PC-3 (cell line): ENCODE measurements at regions not wholly inside any gene's neighbourhood (a gene's known extent, or its start where the extent isn't known, plus 50 kb on each side); places are given as distances from the start of the nearest gene placed in this dataset.
A peak's percentile ranks its signal among the peaks of the same experiment; 100 is the strongest.
"Not testable (repeated sequence)": the region's sequence is repeated elsewhere in the genome, so short reads cannot be mapped to it uniquely, and the experiment has no call there.

Experiments
- ATAC-seq: fragments of 200-7000 bp; cut with Tn5 transposase; 2 replicates; pipeline ENCODE4 v1.9.1; 2020; ENCODE audit warnings: mild to moderate bottlenecking, moderate library complexity
- BruUV-seq: library from RNA; stranded (reverse); fragments of 400-500 nt; replicated peaks from 2 replicates; lab custom pipeline; 2021; lab: Mats Ljungman, UMichigan
- CTCF ChIA-PET: fragments of 300-600 bp; sonication (Branson Sonifier 250); formaldehyde crosslinking; loops from one replicate; lab custom pipeline; 2022; ENCODE audit warnings: antibody characterized with exemption; lab: Charles Lee
- POLR2A ChIA-PET: fragments of 300-600 bp; sonication (Branson Sonifier 250); formaldehyde crosslinking; loops from one replicate; lab custom pipeline; 2022; ENCODE audit warnings: antibody characterized with exemption; ENCODE audit not compliant: unreplicated experiment; lab: Charles Lee
- DNase-seq: peaks from one replicate; pipeline ENCODE4 v3.0.0-alpha.2; 2015
- H2AFZ ChIP-seq: fragments of 300-600 bp; sonication (generic); 2 replicates; pipeline ENCODE4 v1.6.0; 2016; ENCODE audit warnings: antibody characterized with exemption, low read length
- H3F3A ChIP-seq: fragments of 300-600 bp; sonication (generic); one replicate; pipeline ENCODE4 v1.6.0; 2017; ENCODE audit warnings: antibody characterized with exemption, low read length, control low read depth, mild to moderate bottlenecking; ENCODE audit not compliant: unreplicated experiment
- H3K27ac ChIP-seq: fragments of 300-600 bp; sonication (generic); 2 replicates; pipeline ENCODE4 v1.5.1; 2016; ENCODE audit warnings: mild to moderate bottlenecking, low read length
- H3K27me3 ChIP-seq: fragments of 300-600 bp; sonication (generic); 2 replicates; pipeline ENCODE4 v1.6.1; 2016; ENCODE audit warnings: low read length, mixed read lengths
- H3K36me3 ChIP-seq: fragments of 300-600 bp; sonication (generic); 2 replicates; pipeline ENCODE4 v1.6.1; 2016; ENCODE audit warnings: low read depth, mixed run types, low read length, mixed read lengths
- H3K4me1 ChIP-seq: fragments of 300-600 bp; sonication (generic); 2 replicates; pipeline ENCODE4 v1.5.1; 2016; ENCODE audit warnings: low read length; ENCODE audit not compliant: insufficient read depth
- H3K4me2 ChIP-seq: fragments of 300-600 bp; sonication (generic); 2 replicates; pipeline ENCODE4 v1.6.0; 2016; ENCODE audit warnings: low read length
- H3K4me3 ChIP-seq: fragments of 300-600 bp; sonication (generic); 2 replicates; pipeline ENCODE4 v1.5.1; 2016; ENCODE audit warnings: mild to moderate bottlenecking, low read length, mixed read lengths
- H3K79me2 ChIP-seq: fragments of 300-600 bp; sonication (generic); 2 replicates; pipeline ENCODE4 v1.6.1; 2017; ENCODE audit warnings: low read length, mixed read lengths
- H3K9ac ChIP-seq: fragments of 300-600 bp; sonication (generic); 2 replicates; pipeline ENCODE4 v1.6.0; 2016; ENCODE audit warnings: mild to moderate bottlenecking, low read length
- H3K9me2 ChIP-seq: fragments of 300-600 bp; sonication (generic); replicated peaks from 2 replicates; pipeline ENCODE4 v1.6.1; 2016; ENCODE audit warnings: mixed run types, low read length, mixed read lengths
- H3K9me3 ChIP-seq: fragments of 300-600 bp; sonication (generic); 2 replicates; pipeline ENCODE4 v1.6.1; 2016; ENCODE audit warnings: low read length, mixed read lengths
- H4K20me1 ChIP-seq: fragments of 300-600 bp; sonication (generic); 2 replicates; pipeline ENCODE4 v1.6.1; 2016; ENCODE audit warnings: low read length, mixed read lengths
- intact Hi-C: fragments of 100-400 bp; cut with micrococcal nuclease; formaldehyde crosslinking; loops from 2 replicates; pipeline ENCODE4 v1.9.0; 2023

- H3K4me1 ChIP-seq, H3K36me3 ChIP-seq, H3K79me2 ChIP-seq, H3K4me3 ChIP-seq, CTCF ChIA-PET, H3K9me3 ChIP-seq, H4K20me1 ChIP-seq, H2AFZ ChIP-seq, H3K9ac ChIP-seq, ATAC-seq, H3K27me3 ChIP-seq, H3K4me2 ChIP-seq, POLR2A ChIA-PET, H3K9me2 ChIP-seq, intact Hi-C loops, BruUV-seq, H3F3A ChIP-seq, DNase-seq, H3K27ac ChIP-seq: not testable (repeated sequence)
Measured at GRCh38 chr11:3572976-3573647, 68.7 kb downstream of the ART5 start.

- H3K9me2 ChIP-seq, DNase-seq, POLR2A ChIA-PET, H3K36me3 ChIP-seq, H3K79me2 ChIP-seq, H3K4me2 ChIP-seq, H3F3A ChIP-seq, H3K9me3 ChIP-seq, BruUV-seq, H3K9ac ChIP-seq, H3K27ac ChIP-seq, intact Hi-C loops, H3K4me3 ChIP-seq, H3K27me3 ChIP-seq, ATAC-seq, H4K20me1 ChIP-seq, H3K4me1 ChIP-seq, H2AFZ ChIP-seq: not testable (repeated sequence)
- CTCF ChIA-PET = interaction anchor here (0.6 kb wide), 1 partner anchor 45 kb away, joined by 3 read pairs; no protein-coding TSS in a partner anchor
Measured at GRCh38 chr11:3571752-3572151, 70.0 kb downstream of the ART5 start.

- CTCF ChIA-PET, intact Hi-C loops, POLR2A ChIA-PET, H3K9me3 ChIP-seq, H3K9me2 ChIP-seq, H3K79me2 ChIP-seq, H2AFZ ChIP-seq, BruUV-seq, H3K27ac ChIP-seq, H3K36me3 ChIP-seq, ATAC-seq, H3F3A ChIP-seq, H3K9ac ChIP-seq, H3K4me2 ChIP-seq, H3K4me3 ChIP-seq, H3K4me1 ChIP-seq, DNase-seq, H4K20me1 ChIP-seq, H3K27me3 ChIP-seq: not testable (repeated sequence)
Measured at GRCh38 chr11:3565838-3566237, 76.0 kb downstream of the ART5 start.

- H3K4me1 ChIP-seq, H3K9me3 ChIP-seq, POLR2A ChIA-PET, BruUV-seq, H3K4me2 ChIP-seq, H2AFZ ChIP-seq, CTCF ChIA-PET, H3K79me2 ChIP-seq, H3K9ac ChIP-seq, H3K27ac ChIP-seq, H3K27me3 ChIP-seq, H3K4me3 ChIP-seq, H4K20me1 ChIP-seq, intact Hi-C loops, H3K9me2 ChIP-seq, ATAC-seq, H3K36me3 ChIP-seq, H3F3A ChIP-seq: not testable (repeated sequence)
- DNase-seq = peak; percentile 4
Measured at GRCh38 chr11:3564383-3564782, 77.4 kb downstream of the ART5 start.

GRCh38 chr11:3554621-3555020 is 87.2 kb downstream of the ART5 start:
- ATAC-seq, POLR2A ChIA-PET, H3K4me3 ChIP-seq, H3K27me3 ChIP-seq, H3K9me2 ChIP-seq, H3K9ac ChIP-seq, H3K79me2 ChIP-seq, H4K20me1 ChIP-seq, BruUV-seq, H3K27ac ChIP-seq, H3F3A ChIP-seq, H3K4me1 ChIP-seq, H2AFZ ChIP-seq, DNase-seq, intact Hi-C loops, H3K36me3 ChIP-seq, H3K4me2 ChIP-seq, CTCF ChIA-PET, H3K9me3 ChIP-seq: not testable (repeated sequence)

GRCh38 chr11:3544990-3545389 is 96.8 kb downstream of the ART5 start:
- H3K27me3 ChIP-seq, H3K36me3 ChIP-seq, intact Hi-C loops, H3K9me3 ChIP-seq, H3K79me2 ChIP-seq, H3K27ac ChIP-seq, H2AFZ ChIP-seq, H4K20me1 ChIP-seq, POLR2A ChIA-PET, H3K4me3 ChIP-seq, H3K9me2 ChIP-seq, ATAC-seq, CTCF ChIA-PET, H3F3A ChIP-seq, BruUV-seq, DNase-seq, H3K4me1 ChIP-seq, H3K9ac ChIP-seq, H3K4me2 ChIP-seq: not testable (repeated sequence)

- DNase-seq, H3K27ac ChIP-seq, intact Hi-C loops, H3K4me1 ChIP-seq, H3K27me3 ChIP-seq, H2AFZ ChIP-seq, H3K4me2 ChIP-seq, H3K9me3 ChIP-seq, H3K79me2 ChIP-seq, H3K9ac ChIP-seq, POLR2A ChIA-PET, H3F3A ChIP-seq, H3K4me3 ChIP-seq, H4K20me1 ChIP-seq, H3K9me2 ChIP-seq, ATAC-seq, H3K36me3 ChIP-seq, CTCF ChIA-PET, BruUV-seq: not testable (repeated sequence)
Measured at GRCh38 chr11:3538220-3538619, 103.6 kb downstream of the ART5 start.
